GM12865 (cell line): ENCODE measurements at regions not wholly inside any gene's neighbourhood (a gene's known extent, or its start where the extent isn't known, plus 50 kb on each side); places are given as distances from the start of the nearest gene placed in this dataset.

Experiments used
- DNase-seq: peaks from one replicate; pipeline ENCODE4 v3.0.0; 2010; ENCODE audit warnings: low read depth
- H3K4me3 ChIP-seq: 2 replicates; pipeline ENCODE4 v1.5.1; 2011; ENCODE audit warnings: mild to moderate bottlenecking, low read depth, low read length, control low read depth
- CTCF ChIP-seq: IDR thresholded peaks from 2 replicates; pipeline ENCODE4 v1.5.1; 2011; ENCODE audit warnings: low read length, control low read depth, low read depth, inconsistent platforms; ENCODE audit not compliant: insufficient read depth; ENCODE audit errors: missing control alignments

GRCh38 chr1:163512349-163512989 lies 190.7 kb downstream of the NUF2 start:
- no peak for DNase-seq
- no peak for TF ChIP-seq CTCF
- no peak overlapping the region for H3K4me3 ChIP-seq

GRCh38 chr1:163523375-163524029 lies 201.7 kb downstream of the NUF2 start:
- H3K4me3 ChIP-seq: no peak overlapping the region
- DNase-seq: no peak
- TF ChIP-seq CTCF: no peak

- peak; percentile 35 for DNase-seq
- H3K4me3 ChIP-seq: no peak overlapping the region
- TF ChIP-seq CTCF: peak; percentile 44
These were observed 207.1 kb downstream of the NUF2 start for GRCh38 chr1:163528710-163529348.

- TF ChIP-seq CTCF: no peak
- DNase-seq: no peak
- H3K4me3 ChIP-seq: no peak overlapping the region
These were observed 209.6 kb downstream of the NUF2 start for GRCh38 chr1:163531345-163531744.

GRCh38 chr1:163535401-163535800 lies 213.6 kb downstream of the NUF2 start:
- TF ChIP-seq CTCF: no peak
- no peak overlapping the region for H3K4me3 ChIP-seq
- DNase-seq: no peak

- H3K4me3 ChIP-seq: no peak overlapping the region
- DNase-seq: peak; percentile 3
- TF ChIP-seq CTCF: no peak
These were observed 214.1 kb downstream of the NUF2 start for GRCh38 chr1:163535807-163536206.

GRCh38 chr1:163537809-163538208 lies 216.1 kb downstream of the NUF2 start:
- H3K4me3 ChIP-seq: no peak overlapping the region
- TF ChIP-seq CTCF: no peak
- DNase-seq: no peak
